ENCODE measurements at regions not wholly inside any gene's neighbourhood (a gene's known extent, or its start where the extent isn't known, plus 50 kb on each side); places are given as distances from the start of the nearest gene placed in this dataset.

GRCh38 chr2:166563894-166564293 is 69.8 kb upstream of the SCN7A start:
- no peak for DNase-seq (ENCODE audit: low read depth in 2 of 2)

DNA sequence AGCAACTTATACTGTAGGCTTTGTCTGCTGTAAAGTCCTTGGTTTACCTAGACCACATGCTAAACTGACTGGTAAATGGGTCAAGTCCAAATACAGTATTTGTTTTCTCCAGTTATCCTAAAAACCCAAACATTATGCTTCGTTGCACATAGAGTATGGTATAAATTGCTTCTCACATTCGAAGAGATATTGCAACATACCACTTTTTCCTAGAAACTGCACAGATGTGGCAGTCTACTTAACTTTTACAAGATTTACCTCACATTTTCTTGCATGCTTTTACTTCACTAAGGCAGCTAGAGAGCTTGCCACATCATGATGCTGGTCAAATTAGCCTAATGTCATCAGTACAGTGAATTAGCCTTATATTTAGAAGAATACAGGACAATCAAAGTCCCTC is 66.0 kb upstream of the SCN7A start:
- DNase-seq (ENCODE audit: low read depth in 2 of 2): no peak

- no peak for DNase-seq (ENCODE audit: low read depth in 2 of 2)
Observed at GRCh38 chr2:166550923-166551322, 56.9 kb upstream of the SCN7A start.

- no peak for DNase-seq (ENCODE audit: low read depth in 2 of 2)
Observed at GRCh38 chr2:166545473-166545872, 51.4 kb upstream of the SCN7A start.

Data from dermis microvascular lymphatic vessel endothelial cell (primary cell).